HG02588 (cell line): ENCODE measurements at regions not wholly inside any gene's neighbourhood (a gene's known extent, or its start where the extent isn't known, plus 50 kb on each side); places are given as distances from the start of the nearest gene placed in this dataset.

Source experiments
- ATAC-seq: cut with Tn5 transposase; IDR thresholded peaks from one replicate; pipeline ENCODE4 v1.9.1; 2021; ENCODE audit warnings: mild to moderate bottlenecking, moderate library complexity; ENCODE audit not compliant: unreplicated experiment

- no peak for ATAC-seq
These were observed 153.0 kb downstream of the SMIM20 start for GRCh38 chr4:26067035-26067434.

GRCh38 chr4:26069218-26069617 lies 155.2 kb downstream of the SMIM20 start:
- ATAC-seq = peak; percentile 54

GRCh38 chr4:26071688-26072087 lies 157.7 kb downstream of the SMIM20 start:
- ATAC-seq = no peak

- ATAC-seq = no peak
These were observed 160.0 kb downstream of the SMIM20 start for GRCh38 chr4:26073886-26074560.

GRCh38 chr4:26074712-26075430 lies 160.9 kb downstream of the SMIM20 start:
- ATAC-seq = peak; percentile 81

- ATAC-seq = peak; percentile 3
These were observed 161.6 kb downstream of the SMIM20 start for GRCh38 chr4:26075583-26075982.

- peak; percentile 76 for ATAC-seq
These were observed 162.1 kb downstream of the SMIM20 start for GRCh38 chr4:26076000-26076587.

- no peak for ATAC-seq
These were observed 162.9 kb downstream of the SMIM20 start for GRCh38 chr4:26076896-26077295.

- ATAC-seq = no peak
These were observed 163.7 kb downstream of the SMIM20 start for GRCh38 chr4:26077756-26078155.

- ATAC-seq = no peak
These were observed 167.0 kb downstream of the SMIM20 start for GRCh38 chr4:26080870-26081628.

GRCh38 chr4:26081795-26082498 lies 167.9 kb downstream of the SMIM20 start:
- ATAC-seq = no peak

- no peak for ATAC-seq
These were observed 168.5 kb downstream of the SMIM20 start for GRCh38 chr4:26082565-26082964.

GRCh38 chr4:26083987-26084386 lies 170.0 kb downstream of the SMIM20 start:
- peak; percentile 40 for ATAC-seq

- ATAC-seq = no peak
These were observed 170.4 kb downstream of the SMIM20 start for GRCh38 chr4:26084414-26084813.

GRCh38 chr4:26085551-26085950 lies 171.5 kb downstream of the SMIM20 start:
- no peak for ATAC-seq

- no peak for ATAC-seq
These were observed 172.8 kb downstream of the SMIM20 start for GRCh38 chr4:26086621-26087441.

- peak; percentile 82 for ATAC-seq
These were observed 174.5 kb downstream of the SMIM20 start for GRCh38 chr4:26088433-26088928.

- ATAC-seq = no peak
These were observed 179.5 kb downstream of the SMIM20 start for GRCh38 chr4:26093551-26093950.

GRCh38 chr4:26094076-26094475 lies 180.1 kb downstream of the SMIM20 start:
- no peak for ATAC-seq

GRCh38 chr4:26094911-26095310 lies 180.9 kb downstream of the SMIM20 start:
- ATAC-seq = no peak
